ENCODE measurements at regions not wholly inside any gene's neighbourhood (a gene's known extent, or its start where the extent isn't known, plus 50 kb on each side); places are given as distances from the start of the nearest gene placed in this dataset.
"Not testable (repeated sequence)": the region's sequence is repeated elsewhere in the genome, so short reads cannot be mapped to it uniquely, and the experiment has no call there.

DNA sequence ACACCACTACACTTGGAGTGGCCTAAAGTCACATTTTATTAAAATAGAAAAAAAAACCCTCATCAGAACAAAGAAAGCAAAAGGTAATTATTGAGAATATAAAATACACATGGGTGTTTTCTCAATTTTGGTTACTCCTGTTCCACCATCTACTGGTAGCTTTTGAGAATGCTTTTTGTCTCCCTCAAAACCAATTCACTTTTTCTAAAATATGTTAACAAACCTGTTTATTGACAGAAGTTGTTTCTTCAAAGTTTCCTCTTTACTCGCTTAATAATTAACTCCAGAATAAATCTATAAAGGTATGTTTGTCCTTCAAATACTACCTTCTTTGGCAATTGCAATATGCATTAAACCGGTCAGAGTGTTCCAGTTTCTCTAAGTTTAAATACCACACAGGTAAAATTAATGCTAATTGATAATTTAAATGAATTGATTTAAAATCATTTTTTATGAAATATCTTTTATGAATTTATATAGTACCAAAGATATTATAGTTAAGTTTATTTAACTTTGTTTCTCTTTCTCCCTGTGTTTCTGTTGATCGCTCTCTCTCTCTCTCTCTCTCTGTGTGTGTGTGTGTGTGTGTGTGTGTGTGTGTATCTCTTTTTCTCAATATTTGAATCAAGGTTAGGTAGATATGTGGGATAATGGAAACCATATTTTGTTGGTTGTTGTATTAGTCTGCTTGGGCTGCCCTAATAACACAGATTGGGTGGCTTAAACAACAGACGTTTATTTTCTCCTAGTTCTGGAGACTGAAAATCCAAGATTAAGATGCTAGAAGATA lies 487.4 kb downstream of the PRDM9 start:
- DNase-seq, result no peak

DNA sequence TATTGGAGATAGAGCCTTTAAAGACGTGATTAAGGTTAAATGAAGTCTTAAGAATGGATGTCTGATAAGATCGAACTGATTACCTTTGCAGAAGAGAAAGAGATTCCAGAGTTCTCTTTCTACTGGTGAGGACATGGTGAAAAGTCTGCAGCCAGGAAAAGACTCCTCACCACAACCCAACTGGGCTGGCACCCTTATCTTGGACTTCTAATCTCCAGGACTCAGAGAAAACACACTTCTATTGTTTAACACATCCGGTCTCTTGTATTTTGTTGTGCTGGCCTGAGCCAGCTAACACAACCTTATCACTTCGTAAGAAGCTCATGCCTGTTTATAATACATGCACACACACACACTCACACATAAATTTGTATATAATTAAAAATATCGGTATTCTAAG lies 489.1 kb downstream of the PRDM9 start:
- no peak for DNase-seq

DNA sequence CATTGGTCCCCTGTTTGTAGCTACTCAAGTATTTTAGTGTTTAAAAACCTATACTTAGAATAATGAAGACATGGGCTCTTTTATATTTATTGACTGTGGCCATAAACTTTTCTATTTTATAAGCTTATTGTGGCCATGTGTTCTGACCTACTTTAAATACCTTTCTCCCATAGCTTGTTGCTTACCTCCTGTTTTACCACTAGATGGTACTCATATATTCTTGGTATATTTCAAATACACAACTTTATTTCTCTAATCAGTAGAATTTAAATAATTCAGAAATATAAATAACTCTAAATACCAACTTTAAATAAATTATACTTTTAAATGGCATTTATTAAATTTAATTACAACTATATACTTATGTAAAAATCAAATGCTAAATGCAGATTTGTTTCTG lies 498.0 kb downstream of the PRDM9 start:
- DNase-seq, result no peak

DNA sequence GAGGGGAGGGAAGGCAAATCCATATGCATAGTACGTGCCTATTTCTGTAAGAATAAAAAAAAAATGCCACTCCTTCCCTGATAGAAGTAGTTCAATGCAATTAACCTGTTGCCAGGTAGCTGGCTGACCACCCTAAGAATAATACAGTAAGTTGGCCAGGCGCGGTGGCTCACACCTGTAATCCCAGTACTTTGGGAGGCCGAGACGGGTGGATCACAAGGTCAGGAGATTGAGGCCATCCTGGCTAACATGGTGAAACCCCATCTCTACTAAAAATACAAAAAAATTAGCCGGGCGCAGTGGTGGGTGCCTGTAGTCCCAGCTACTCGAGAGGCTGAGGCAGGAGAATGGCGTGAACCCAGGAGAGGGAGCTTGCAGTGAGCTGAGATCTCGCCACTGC lies 510.3 kb downstream of the PRDM9 start:
- not testable (repeated sequence) for DNase-seq

DNA sequence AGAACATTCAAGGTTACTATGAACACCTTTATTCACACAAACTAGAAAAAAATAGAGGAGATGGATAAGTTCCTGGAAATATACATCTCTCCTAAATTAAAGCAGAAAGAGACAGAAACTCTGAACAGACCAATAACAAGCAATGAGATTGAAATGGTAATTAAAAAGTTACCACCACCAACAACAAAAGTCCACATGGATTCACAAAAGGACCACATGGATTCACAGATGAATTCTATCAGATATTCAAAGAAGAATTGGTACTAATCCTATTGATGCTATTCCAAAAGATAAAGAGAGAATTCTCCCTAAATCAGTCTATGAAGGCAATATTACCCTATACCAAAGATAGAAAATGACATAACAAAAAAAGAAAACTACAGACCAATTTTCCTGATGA lies 518.9 kb downstream of the PRDM9 start:
- DNase-seq, result no peak

DNA sequence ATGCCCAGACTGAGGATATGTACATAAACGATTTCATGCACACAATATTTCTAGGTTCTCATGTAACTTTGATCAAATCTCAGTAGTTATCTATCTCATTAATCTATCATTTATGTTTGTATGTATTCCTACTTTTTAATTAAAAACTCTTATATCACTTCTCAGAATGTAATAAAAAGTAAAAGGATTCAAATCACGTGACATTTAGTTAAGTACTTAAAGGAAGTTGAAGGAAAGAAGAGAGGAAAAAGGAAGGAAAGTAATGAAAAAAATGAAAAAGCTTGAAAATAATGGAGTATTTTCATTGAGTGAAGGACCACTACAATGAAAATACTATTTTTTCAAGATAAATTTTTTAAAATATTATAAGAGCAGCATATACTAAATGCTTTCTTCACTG lies 535.3 kb downstream of the PRDM9 start:
- no peak for DNase-seq

DNA sequence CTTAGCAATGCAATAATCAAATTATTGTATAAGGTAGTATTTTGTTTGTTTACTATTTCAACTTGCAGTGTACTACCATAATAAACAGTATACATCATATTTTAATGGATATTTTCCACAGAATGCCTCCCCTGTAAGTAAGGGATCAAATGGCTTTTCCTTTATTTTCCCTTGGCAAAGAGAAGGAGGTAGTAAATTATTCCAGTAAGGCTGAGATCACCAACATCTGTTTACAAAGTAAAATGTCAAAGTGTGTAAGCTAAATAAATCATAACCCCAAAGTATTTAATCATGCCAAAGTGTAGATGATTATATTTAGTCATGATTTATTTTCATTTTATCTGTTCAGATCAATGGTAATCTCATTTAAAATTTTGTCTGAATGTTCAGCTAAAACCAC lies 537.6 kb downstream of the PRDM9 start:
- no peak for DNase-seq

DNA sequence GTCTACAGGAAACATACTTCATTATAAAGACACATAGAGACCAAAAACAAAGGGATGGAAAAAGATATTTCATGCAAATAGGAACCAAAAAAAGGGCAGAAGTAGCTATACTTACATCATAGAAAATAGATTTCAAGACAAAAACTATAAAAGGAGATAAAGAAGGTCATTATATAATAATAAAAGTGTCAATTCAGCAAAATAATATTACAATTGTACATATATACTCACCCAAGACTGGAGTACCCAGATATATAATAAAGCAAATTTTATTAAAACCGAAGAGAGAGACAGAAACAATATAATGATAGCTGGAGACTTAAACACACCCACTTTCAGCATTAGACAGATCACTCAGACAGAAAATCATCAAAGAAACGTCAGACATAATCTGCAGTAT lies 546.3 kb downstream of the PRDM9 start:
- DNase-seq, result no peak

DNA sequence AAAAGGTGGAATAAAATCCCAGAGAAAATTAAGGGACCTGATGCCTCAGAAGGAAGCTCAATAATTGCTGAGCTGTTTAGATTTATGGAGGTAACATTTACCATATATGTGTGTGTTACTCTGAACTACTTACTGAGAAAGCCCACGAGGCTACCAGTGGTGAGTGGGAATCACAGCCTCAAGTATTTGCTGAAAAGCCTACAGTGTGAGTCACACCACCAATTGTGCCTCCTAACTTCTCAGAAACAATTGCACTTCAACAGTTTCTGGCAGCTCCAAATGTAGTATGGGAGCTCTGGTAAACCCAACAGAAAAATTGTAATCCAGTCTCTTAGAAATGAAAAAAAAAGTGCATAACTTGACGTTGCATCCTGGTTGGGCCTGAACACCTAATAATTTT lies 551.6 kb downstream of the PRDM9 start:
- no peak for DNase-seq

DNA sequence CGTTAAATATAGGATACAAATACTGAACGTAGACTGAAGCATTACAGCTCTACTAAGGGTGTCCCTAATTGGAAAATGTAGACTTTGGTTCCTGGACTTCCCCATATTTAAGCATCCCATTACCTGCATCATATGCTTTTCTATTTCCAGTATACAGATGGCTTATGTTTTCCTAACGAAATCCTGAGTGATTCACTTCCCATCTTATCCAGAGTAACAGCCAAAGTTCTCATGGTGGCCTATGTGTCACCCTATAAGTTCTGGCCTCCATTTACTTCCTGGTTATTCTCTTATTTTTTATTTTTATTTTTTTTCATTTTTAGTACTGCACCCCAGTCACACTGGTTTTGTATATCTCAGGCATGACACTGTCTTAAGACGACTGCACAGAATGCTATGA lies 552.3 kb downstream of the PRDM9 start:
- DNase-seq, result no peak

DNA sequence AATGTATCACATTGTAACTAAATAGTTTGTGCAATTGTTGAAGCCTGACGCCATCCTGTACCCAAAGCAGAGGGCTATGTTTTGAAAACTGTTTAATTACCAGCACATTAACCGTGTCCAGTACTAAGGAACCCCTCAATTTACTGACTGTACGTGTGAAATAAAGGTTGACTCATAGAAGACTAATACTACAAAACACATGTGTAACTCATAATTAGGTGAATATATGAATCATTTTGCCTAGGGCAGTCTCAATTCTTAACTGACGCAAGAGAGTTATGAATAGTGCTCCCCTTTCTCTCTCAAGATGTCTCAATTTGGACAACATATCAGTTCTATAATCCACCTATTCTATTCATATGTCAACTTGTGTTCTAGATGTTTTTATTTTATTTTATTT lies 558.4 kb downstream of the PRDM9 start:
- DNase-seq, result no peak

DNA sequence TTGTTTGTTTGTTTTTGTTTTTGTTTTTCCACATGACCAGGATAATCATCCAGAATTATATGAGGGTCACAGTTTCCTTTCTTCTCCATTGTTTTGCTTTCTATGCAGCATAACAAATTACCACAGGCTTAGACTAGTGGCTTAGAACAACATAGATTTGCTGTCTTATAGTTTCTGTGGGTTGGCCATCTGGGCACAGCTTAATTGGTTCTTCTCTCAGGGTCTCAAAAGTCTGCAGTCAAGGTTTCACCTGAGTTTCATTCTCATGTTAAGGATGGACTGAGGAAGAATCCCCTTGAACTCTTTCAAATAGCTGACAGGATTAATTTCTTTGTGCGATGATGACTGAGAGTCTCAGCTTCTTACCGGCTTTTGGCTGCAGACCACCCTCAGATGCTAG lies 559.8 kb downstream of the PRDM9 start:
- no peak for DNase-seq

DNA sequence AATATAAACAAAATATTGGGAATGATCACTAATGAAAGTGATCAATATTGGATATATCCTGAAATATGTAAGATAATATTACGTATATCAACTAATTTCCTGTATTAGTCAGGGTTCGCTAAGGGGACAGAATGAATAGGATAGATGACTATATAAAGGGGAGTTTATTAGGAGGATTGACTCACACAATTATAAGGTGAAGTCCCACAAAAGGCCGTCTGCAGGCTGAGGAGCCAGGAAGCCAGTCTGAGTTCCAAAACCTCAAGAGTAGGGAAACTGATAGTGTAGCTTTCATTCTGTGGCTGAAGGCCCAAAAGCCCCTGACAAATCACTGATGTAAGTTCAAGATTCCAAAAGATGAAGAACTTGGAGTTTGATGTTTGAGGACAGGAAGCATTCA lies 561.1 kb downstream of the PRDM9 start:
- DNase-seq, result no peak

DNA sequence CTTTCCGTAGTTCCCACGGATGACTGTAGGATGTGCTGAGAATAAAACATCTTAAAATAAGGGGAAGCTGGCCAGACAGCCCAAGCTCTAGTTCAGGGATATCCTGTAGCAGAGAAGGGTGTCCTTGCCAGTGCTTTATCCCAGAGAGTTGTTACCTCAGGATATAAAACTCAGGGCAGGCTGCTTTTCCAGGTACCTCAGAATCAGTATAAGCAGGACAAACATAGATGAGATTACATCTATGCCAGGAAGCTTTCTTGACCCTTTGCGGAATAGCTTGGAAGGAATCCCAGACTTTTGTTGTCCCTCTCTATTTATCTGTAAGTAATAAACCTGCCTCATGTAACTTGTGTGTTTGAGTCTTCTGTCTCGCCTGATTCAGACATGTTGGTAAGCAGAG lies 565.7 kb downstream of the PRDM9 start:
- no peak for DNase-seq

DNA sequence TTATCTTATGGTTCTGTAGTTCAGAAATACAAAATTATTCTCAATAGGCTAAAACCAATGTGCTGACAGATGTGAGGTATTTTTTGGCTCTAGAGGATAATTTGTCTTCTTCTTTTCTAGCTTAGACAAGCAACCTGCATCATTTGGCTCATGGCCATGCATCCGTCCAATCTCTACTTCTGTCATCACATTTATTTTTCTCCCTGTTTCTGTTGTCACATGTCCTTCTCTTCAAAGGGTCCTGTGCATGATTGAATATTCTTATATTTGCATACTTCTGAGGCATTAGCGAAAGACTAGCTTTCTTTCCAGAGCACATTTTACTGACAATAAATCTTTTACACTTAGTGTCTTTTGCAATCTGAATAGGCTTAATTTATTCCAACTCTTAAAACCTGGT lies 564.7 kb downstream of the CDH10 start:
- no peak for DNase-seq

DNA sequence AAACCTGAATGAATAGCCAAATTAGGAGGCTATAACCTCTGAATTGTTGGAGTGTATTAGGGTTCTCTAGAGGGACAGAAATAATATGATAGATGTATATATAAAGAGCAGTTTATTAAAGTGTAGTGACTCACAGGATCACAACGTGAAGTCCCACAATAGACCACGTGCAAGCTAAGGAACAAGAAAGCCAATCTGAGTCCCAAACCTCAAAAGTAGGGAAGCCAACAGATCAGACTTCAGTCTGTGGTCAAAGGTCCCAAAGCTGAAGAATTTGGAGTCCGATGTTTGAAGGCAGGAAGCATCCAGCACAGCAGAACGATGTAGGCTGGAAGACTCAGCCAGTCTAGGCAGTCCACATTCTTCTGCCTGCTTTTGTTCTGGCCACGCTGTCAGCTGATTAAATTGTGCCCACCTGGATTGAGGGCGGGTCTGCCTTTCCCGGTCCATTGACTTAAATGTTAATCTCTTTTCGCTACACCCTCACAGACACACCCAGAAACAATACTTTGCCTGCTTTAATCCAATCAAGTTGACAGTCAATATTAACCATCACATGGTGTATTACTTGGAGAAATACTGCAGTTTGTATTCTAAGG lies 550.6 kb downstream of the CDH10 start:
- no peak for DNase-seq

DNA sequence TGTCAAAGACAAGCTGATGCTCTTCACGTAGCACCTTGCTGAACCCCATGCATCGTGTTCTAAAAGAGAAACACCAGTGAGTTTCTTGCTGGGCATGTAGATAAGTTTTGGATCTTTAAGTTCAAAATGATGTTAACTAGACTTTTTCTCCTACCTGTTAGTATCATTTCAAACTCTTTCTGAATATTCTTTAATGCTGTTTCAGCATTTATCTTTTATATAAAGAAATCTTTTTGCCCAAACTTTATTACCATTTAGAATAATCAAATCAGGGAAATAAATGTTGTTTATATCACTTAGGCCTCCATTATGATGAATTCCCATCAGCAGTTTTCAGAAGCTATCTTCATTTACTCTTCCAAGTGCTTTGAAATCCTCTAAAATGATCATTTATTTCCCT lies 542.8 kb downstream of the CDH10 start:
- no peak for DNase-seq

DNA sequence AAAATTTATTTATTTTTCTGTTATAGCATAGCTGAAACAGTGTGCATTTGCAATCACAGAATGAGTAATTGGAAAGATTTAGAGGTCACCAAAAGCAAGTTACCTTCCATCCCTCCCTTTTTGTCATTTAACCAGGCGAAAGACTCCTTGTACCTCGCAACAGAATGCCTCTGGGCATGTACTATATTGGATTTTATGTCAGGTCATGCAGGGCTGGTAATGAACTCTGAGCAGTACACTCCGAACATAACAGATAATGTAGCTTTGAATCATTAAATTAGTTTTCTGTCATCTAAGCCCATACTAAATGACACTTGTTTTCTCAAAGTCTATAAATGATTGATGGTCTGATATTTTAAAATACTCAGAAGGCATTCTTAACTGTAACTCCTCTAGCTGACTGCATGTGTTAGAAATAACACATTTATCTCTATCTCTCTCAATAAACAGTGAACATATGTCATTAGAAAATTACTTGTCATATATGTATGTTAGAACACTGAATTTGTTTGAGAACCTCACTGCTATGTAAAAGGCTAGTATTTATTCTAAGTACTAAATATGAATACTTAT lies 541.2 kb downstream of the CDH10 start:
- DNase-seq, result no peak

DNA sequence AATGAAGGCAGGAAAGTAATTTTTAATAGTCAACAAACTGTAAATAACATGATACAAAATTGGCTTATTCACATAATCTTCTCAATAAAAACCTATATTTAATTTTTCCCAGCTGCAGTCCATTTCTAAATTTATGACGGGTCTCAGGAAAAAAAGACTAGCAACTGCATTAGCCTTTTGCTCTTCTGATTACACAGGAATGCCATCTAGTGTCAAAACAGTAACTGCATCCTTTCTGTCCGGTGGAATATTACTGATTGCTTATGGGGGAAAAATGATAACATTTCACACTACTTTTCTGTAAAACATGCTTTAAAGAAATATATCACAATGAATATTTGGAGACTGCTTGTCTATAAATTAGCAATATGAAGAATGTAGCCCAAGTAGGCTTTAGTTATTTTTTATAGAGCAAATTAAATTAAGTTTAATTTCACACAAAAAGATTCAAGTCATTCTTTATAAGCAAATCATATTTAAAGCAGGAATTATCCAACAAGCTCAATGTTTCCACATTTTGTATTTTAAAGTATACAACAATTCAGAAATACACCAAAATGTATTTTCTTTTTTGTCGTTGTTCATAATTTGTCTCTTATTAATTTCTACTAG lies 534.7 kb downstream of the CDH10 start:
- DNase-seq, result peak; percentile 38

DNA sequence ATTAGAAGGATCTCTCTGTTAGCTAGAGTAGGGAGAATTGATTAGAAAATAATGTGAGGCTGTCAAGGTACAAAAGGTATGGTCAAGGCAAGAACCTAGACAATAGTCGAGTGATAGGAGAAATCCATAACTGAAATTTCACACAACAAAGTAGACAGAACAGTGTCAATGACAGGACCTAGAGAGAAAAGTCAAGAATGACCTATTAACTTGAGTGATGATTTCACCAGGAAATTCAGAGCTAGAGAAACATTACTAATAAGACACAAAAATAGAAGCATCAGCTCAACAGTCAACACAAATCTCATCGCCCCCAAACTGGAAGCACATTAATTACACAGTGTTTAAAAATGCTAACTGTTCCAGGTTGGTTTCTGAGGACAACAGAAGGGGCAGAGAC lies 532.4 kb downstream of the CDH10 start:
- no peak for DNase-seq

DNA sequence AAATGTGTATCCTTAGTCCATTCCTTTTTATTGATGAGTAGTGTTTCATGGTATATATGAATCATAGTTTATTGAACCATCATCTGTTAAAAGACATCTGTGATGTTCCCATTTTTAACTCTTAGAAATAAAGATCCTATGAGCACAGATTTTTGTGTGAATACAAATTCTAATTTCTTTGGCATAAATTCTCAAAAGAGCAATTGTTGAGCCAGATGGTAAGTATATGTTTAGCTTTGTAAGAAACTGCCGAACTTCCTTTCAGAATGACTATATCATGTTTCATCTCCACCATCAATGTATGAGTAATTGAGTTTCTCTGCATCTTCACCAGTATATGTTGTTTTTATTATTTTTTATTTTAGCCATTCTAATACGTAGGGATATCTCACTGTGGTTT lies 526.4 kb downstream of the CDH10 start:
- DNase-seq, result no peak

DNA sequence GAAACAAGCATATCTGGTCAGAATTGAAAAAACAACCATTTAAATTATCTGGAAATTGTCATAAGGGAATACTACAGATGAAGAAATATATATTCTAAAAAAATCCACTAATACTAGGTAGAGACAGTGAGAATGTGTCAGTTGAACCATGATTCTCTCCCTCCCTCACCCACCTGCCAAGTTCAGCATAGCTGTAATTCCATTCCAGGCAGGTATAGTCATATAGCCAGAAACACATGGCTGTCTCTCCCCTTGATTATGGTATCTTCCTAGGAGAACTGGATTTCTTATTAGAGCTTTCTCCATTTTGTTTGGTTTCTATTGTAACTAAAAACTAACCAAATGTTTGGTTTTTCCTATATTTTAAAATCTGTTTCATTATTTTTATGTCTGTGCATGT lies 509.2 kb downstream of the CDH10 start:
- no peak for DNase-seq

DNA sequence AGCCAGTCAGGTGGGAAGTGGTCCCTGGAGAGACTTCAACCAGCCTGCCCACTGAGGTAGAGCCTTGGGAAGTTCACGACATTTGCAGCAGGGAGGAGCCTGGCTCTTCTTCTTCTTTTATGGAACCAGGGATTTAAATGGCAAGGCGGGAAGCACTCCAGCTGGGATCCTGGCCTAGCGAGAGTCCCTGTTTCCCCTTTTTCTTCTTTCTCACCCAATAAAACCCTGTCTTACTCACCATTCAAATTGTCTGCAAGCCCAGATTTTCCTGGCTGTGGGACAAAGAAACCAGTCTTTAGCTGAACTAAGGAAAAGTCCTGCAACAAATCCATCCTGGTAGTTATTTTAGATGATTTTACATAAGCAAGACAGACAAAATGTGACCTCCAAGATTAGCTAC lies 503.7 kb downstream of the CDH10 start:
- DNase-seq, result no peak

DNA sequence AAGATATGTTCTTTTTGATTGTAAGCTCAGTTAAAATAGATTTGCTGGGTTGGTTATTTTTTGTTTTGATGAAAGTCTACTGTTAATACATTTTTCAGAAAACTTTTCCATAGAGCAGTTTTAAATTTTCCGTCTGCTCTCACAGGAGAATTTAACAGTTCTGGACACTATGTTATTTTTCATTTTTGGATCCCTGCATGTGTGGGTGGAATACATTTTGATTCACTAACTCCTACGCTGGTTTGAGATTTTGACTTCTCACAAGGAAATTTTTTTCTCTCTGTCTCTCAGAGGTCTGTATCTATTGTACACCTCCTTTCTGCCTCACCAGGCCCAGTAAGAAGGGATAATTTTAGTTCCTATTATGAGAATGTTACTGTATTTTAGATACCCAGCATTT lies 502.4 kb downstream of the CDH10 start:
- DNase-seq, result no peak
